VCaP (cell line): ENCODE measurements at regions not wholly inside any gene's neighbourhood (a gene's known extent, or its start where the extent isn't known, plus 50 kb on each side); places are given as distances from the start of the nearest gene placed in this dataset.
"Not testable (repeated sequence)": the region's sequence is repeated elsewhere in the genome, so short reads cannot be mapped to it uniquely, and the experiment has no call there.

ENCODE experiments used
- H3K27ac ChIP-seq: fragments of 450-650 bp; 2 replicates; pipeline ENCODE4 v1.5.1; 2017
- CTCF ChIP-seq: fragments of 450-650 bp; conservative IDR thresholded peaks from 2 replicates; pipeline ENCODE4 v1.5.1; 2017; ENCODE audit warnings: mild to moderate bottlenecking, moderate library complexity

GRCh38 chr1:173365341-173365740 lies 111.8 kb upstream of the PRDX6 start:
- H3K27ac ChIP-seq, result no peak overlapping the region
- no peak for TF ChIP-seq CTCF

GRCh38 chr1:173367136-173367535 lies 110.0 kb upstream of the PRDX6 start:
- TF ChIP-seq CTCF, result no peak
- no peak overlapping the region for H3K27ac ChIP-seq

GRCh38 chr1:173370586-173370985 lies 106.5 kb upstream of the PRDX6 start:
- H3K27ac ChIP-seq, result not testable (repeated sequence)

GRCh38 chr1:173376065-173376464 lies 101.1 kb upstream of the PRDX6 start:
- H3K27ac ChIP-seq, result not testable (repeated sequence)

GRCh38 chr1:173377266-173377665 lies 99.9 kb upstream of the PRDX6 start:
- no peak for TF ChIP-seq CTCF
- no peak overlapping the region for H3K27ac ChIP-seq

- TF ChIP-seq CTCF, result no peak
- H3K27ac ChIP-seq, result no peak overlapping the region
Observed at GRCh38 chr1:173383351-173383750, 93.8 kb upstream of the PRDX6 start.

- TF ChIP-seq CTCF, result no peak
- H3K27ac ChIP-seq, result no peak overlapping the region
Observed at GRCh38 chr1:173388352-173388751, 88.8 kb upstream of the PRDX6 start.

- TF ChIP-seq CTCF, result no peak
- no peak overlapping the region for H3K27ac ChIP-seq
Observed at GRCh38 chr1:173392895-173393658, 84.1 kb upstream of the PRDX6 start.

- TF ChIP-seq CTCF, result no peak
- no peak overlapping the region for H3K27ac ChIP-seq
Observed at GRCh38 chr1:173393659-173394000, 83.5 kb upstream of the PRDX6 start.

- not testable (repeated sequence) for H3K27ac ChIP-seq
Observed at GRCh38 chr1:173394813-173395212, 82.3 kb upstream of the PRDX6 start.
